Nucleus accumbens (tissue), 56 donors: ENCODE measurements at regions not wholly inside any gene's neighbourhood (a gene's known extent, or its start where the extent isn't known, plus 50 kb on each side); places are given as distances from the start of the nearest gene placed in this dataset.

Experiments used
- DNase-seq, 56 donors: peaks; one replicate each; lab custom pipeline; 2025; lab: John Stamatoyannopoulos, UW

GRCh38 chr4:106471151-106471550 is 102.6 kb upstream of the GIMD1 start:
- no peak for DNase-seq

GRCh38 chr4:106463622-106464021 is 95.0 kb upstream of the GIMD1 start:
- no peak for DNase-seq

GRCh38 chr4:106454581-106454980 is 86.0 kb upstream of the GIMD1 start:
- no peak for DNase-seq

DNA sequence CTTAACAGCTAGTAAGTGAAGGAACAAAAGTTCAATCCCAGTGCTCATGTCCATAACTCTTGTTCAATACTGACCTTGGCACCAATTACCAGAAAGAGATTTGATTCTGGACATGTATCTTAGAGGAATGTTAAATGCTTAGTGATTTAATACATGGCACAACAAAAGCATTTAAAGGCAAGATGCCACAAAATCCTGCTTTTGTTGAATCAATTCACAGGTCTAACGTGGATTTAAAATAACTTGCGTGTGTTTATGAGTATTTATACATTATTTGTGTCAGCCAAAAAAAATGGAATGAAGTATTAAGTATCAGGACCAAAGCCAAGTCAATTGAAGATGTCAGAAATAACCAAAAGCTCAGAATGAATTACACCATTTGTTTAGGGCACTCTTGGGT is 85.4 kb upstream of the GIMD1 start:
- DNase-seq: no peak

GRCh38 chr4:106451091-106451490 is 82.5 kb upstream of the GIMD1 start:
- no peak for DNase-seq

GRCh38 chr4:106450249-106450648 is 81.7 kb upstream of the GIMD1 start:
- DNase-seq: no peak

GRCh38 chr4:106444557-106444956 is 76.0 kb upstream of the GIMD1 start:
- DNase-seq: no peak

- DNase-seq: no peak
Observed at GRCh38 chr4:106430797-106431196, 62.2 kb upstream of the GIMD1 start.

- no peak for DNase-seq
Observed at GRCh38 chr4:106429885-106430284, 61.3 kb upstream of the GIMD1 start.

DNA sequence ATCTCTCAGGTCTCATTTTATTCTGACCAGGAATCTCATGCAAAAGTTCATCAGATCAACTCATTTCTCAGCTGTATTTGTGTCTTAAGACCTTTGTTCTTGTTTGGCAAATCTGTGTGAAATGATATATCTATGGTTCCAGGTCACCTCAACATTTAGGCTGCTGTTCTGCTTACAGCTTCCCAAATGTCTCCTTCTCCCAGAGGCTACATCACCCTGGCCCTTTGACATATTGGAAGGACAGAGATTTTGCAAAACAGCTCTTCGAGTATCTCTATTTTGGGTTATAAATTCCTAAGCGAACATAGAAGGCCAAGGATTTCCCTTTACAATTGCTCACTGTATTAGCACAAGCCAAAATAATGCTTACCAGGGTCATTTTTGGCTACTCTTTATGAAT is 57.5 kb upstream of the GIMD1 start:
- no peak for DNase-seq

- no peak for DNase-seq
Observed at GRCh38 chr4:106425576-106425975, 57.0 kb upstream of the GIMD1 start.

DNA sequence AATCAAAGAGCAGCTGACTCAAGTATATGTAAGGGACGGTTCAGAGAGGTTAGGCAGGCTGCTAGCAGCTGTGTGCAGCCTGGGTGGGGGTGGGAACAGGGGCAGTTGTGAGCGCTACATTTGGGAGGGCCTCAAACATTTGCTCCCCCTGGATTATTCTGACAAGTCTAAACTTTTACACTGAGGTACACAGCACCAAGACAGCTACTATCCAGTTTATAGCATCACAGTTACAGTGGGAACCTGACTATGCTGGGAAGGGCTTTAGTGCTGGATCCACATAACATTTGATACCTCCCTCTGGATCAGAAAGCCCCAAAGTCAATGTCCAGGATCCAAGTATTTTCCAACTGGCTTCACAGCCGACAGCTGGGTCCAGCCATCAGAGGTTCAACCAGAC is 55.8 kb upstream of the GIMD1 start:
- no peak for DNase-seq

- DNase-seq: no peak
Observed at GRCh38 chr4:106423791-106424190, 55.2 kb upstream of the GIMD1 start.

DNA sequence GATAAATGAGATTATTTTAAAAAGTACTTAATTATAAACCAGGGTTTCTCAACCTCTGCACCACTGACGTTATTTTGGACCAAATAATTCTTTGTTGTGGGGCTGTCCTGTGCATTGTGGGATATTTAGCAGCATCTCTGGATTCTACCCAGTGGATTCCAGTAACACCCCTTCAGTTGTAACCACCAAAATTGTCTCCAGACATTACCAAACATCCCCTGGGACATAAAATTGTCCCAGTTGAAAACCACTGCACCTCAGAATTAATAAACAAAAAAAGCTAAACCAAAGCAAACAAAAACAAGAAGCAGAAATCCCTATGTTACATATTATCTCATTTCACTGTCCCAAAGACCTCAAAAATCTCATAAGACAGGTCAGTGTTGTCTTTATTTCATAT is 54.2 kb upstream of the GIMD1 start:
- DNase-seq: no peak

GRCh38 chr4:106421441-106422296 is 53.1 kb upstream of the GIMD1 start:
- DNase-seq: no peak

- no peak for DNase-seq
Observed at GRCh38 chr4:106418444-106418843, 49.9 kb upstream of the GIMD1 start.
